ENCODE measurements at regions not wholly inside any gene's neighbourhood (a gene's known extent, or its start where the extent isn't known, plus 50 kb on each side); places are given as distances from the start of the nearest gene placed in this dataset.

DNA sequence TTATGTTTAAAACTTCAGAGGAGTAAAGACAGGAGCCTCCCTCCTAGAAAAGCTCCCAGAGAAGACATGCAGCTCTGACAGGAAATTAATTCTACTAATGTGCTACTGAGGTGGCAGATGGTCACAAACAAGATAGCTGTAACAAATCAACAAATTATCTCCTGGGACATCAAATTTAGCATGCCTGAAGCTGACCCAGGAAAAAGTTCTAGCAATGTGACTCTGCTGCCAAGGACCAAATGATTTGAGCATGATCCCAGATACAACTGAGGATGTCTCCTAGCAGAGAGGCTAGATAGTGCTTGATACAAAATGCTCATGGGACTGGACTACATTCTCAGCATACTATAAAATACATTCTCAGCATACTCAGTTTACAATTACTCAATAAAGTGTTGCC, 413.5 kb upstream of the SMC2 start:
- intact Hi-C loops (cut with DNase I; ENCODE audit: low total_unique reads), result no loop called here
- no peak for ATAC-seq
- no peaks in the 10 kb centered on the region for H3K4me1 ChIP-seq
- no peak for DNase-seq
- no peak overlapping the region for H3K27ac ChIP-seq
- TF ChIP-seq POLR2A (IDR thresholded peaks at IDR 0.05), result no peak
- TF ChIP-seq, protein P1, sequence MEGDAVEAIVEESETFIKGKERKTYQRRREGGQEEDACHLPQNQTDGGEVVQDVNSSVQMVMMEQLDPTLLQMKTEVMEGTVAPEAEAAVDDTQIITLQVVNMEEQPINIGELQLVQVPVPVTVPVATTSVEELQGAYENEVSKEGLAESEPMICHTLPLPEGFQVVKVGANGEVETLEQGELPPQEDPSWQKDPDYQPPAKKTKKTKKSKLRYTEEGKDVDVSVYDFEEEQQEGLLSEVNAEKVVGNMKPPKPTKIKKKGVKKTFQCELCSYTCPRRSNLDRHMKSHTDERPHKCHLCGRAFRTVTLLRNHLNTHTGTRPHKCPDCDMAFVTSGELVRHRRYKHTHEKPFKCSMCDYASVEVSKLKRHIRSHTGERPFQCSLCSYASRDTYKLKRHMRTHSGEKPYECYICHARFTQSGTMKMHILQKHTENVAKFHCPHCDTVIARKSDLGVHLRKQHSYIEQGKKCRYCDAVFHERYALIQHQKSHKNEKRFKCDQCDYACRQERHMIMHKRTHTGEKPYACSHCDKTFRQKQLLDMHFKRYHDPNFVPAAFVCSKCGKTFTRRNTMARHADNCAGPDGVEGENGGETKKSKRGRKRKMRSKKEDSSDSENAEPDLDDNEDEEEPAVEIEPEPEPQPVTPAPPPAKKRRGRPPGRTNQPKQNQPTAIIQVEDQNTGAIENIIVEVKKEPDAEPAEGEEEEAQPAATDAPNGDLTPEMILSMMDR (IDR thresholded peaks at IDR 0.05 in 4 of 5, conservative IDR thresholded peaks at IDR 0.05 in 1 of 5), result no peak
- no peak overlapping the region for H3K4me3 ChIP-seq
- no peaks in the 10 kb centered on the region for H3K9me3 ChIP-seq
- in situ Hi-C loops (cut with MboI; ENCODE audit: low sequenced_read_pairs in 4 of 4), result no loop called here
- no peaks in the 10 kb centered on the region for H3K27me3 ChIP-seq
- H3K36me3 ChIP-seq, result no peaks in the 10 kb centered on the region

DNA sequence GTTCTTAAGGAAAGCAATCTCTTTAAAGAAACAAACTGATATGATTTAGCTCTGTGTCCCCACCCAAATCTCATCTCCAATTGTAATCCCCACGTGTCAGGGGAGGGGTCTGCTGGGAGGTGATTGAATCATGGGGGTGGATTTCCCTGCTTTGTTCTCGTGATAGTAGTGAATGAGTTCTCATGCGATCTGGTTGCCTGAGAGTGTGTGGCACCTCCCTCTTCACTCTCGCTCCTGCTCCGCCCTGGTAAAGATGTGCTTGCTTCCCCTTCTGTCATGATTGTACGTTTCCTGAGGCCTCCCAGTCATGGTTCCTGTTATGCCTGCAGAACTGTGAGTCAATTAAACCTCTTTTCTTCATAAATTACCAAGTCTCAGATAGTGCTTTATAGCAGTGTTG, 412.7 kb upstream of the SMC2 start:
- Histone ChIP-seq H3K4me1 (no peaks in the 10 kb centered on the region), H3K27ac (no peak overlapping the region), H3K27me3 (no peaks in the 10 kb centered on the region), H3K36me3 (no peaks in the 10 kb centered on the region), H3K9me3 (no peaks in the 10 kb centered on the region), H3K4me3 (no peak overlapping the region)
- no peak for ATAC-seq
- no peak for DNase-seq
- in situ Hi-C loops (cut with MboI; ENCODE audit: low sequenced_read_pairs in 4 of 4), result no loop called here
- TF ChIP-seq, protein P1 (IDR thresholded peaks at IDR 0.05 in 4 of 5, conservative IDR thresholded peaks at IDR 0.05 in 1 of 5), result no peak
- TF ChIP-seq POLR2A (IDR thresholded peaks at IDR 0.05), result no peak
- intact Hi-C loops (cut with DNase I; ENCODE audit: low total_unique reads), result no loop called here

DNA sequence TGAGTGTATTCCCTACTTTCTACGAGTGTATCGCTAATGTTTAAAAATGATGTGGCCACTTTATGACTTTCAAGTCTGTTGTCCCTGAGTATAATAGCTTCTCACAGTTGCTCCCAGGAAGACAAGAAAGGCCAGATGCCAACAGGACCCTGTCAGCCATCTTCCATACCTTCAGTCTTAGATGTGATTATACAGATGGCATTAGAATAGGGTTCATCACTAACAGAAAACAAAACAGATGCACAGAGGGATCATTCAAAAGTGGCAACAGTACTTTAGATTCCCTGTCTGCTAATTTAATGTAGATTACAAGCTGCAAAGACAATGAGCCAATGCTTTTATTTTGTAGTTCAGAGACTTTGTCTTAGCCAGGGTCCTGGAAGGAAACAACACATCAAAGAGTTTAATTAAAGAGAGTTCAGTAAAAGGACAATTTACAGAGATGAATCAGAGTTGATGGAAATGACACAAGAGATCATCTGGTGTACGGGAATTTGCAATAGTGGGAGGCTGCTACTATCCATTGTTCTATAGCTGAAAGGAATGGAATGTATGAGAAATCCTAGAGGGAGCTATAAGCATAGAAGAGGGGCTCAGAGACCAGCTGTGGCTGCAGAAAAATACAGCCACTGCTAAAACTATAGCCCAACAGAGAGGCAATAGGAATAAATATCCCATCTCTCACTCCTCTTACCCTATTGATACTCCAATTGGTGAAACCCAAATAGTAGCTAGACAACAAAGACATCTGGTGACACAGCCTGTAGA, 393.7 kb upstream of the SMC2 start:
- Histone ChIP-seq H3K4me1 (no peaks in the 10 kb centered on the region), H3K9me3 (no peaks in the 10 kb centered on the region), H3K27ac (no peak overlapping the region), H3K4me3 (no peak overlapping the region), H3K27me3 (no peaks in the 10 kb centered on the region), H3K36me3 (no peaks in the 10 kb centered on the region)
- intact Hi-C loops (cut with DNase I; ENCODE audit: low total_unique reads), result no loop called here
- TF ChIP-seq POLR2A (IDR thresholded peaks at IDR 0.05), result no peak
- TF ChIP-seq, protein P1 (IDR thresholded peaks at IDR 0.05 in 4 of 5, conservative IDR thresholded peaks at IDR 0.05 in 1 of 5), result no peak
- ATAC-seq (no peak), DNase-seq (no peak)
- in situ Hi-C loops (cut with MboI; ENCODE audit: low sequenced_read_pairs in 4 of 4), result no loop called here

DNA sequence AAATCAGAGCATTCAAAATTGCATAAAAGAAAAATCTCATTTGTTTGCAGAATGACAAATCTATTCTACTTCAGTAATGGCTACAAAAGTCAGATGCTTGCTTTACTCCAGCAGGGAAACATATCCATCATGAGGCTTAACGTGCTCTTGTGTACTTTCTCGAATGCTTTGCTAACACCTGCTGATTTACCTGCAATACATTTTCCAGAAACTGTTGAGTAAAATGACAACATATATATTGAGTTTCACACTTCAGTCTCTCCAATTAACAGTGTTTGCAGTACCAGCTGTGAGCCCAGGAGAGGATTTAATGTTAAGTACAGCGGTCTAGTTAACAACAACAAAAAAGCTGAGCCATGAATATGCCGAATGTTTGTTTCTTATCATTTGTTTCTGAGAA, 391.5 kb upstream of the SMC2 start:
- in situ Hi-C loops (cut with MboI; ENCODE audit: low sequenced_read_pairs in 4 of 4), result no loop called here
- H3K27ac ChIP-seq, result no peak overlapping the region

More for the DNA sequence above, 391.5 kb upstream of the SMC2 start:
- DNase-seq (no peak), ATAC-seq (no peak)
- no peaks in the 10 kb centered on the region for H3K27me3 ChIP-seq
- H3K9me3 ChIP-seq, result no peaks in the 10 kb centered on the region
- H3K4me1 ChIP-seq, result no peaks in the 10 kb centered on the region
- no peak overlapping the region for H3K4me3 ChIP-seq
- TF ChIP-seq POLR2A (IDR thresholded peaks at IDR 0.05), result no peak
- TF ChIP-seq, protein P1 (IDR thresholded peaks at IDR 0.05 in 4 of 5, conservative IDR thresholded peaks at IDR 0.05 in 1 of 5), result no peak
- no peaks in the 10 kb centered on the region for H3K36me3 ChIP-seq
- intact Hi-C loops (cut with DNase I; ENCODE audit: low total_unique reads), result no loop called here
